Thymus (tissue), 11 donors: ENCODE measurements at regions not wholly inside any gene's neighbourhood (a gene's known extent, or its start where the extent isn't known, plus 50 kb on each side); places are given as distances from the start of the nearest gene placed in this dataset.
"Not testable (repeated sequence)": the region's sequence is repeated elsewhere in the genome, so short reads cannot be mapped to it uniquely, and the experiment has no call there.

Source experiments
- DNase-seq, 9 donors: peaks; one replicate each; pipeline ENCODE4 v3.0.0-alpha.2; 2013; ENCODE audit warnings: low spot score in 9 of 9, low read depth in 6 of 9, missing footprints in 1 of 9
- H3K27ac ChIP-seq, 2 donors: one replicate each; pipeline ENCODE4 v1.5.1; 2013; ENCODE audit warnings: control low read depth in 1 of 2, low read depth in 1 of 2, low read length in 1 of 2, mild to moderate bottlenecking in 1 of 2, moderate library complexity in 1 of 2
- H3K27me3 ChIP-seq, 2 donors: one replicate each; pipeline ENCODE4 v1.5.1; 2013; ENCODE audit warnings: low read length in 1 of 2; ENCODE audit not compliant: control insufficient read depth in 2 of 2, insufficient read depth in 1 of 2
- H3K36me3 ChIP-seq, 2 donors: one replicate each; pipeline ENCODE4 v1.5.1; 2013; ENCODE audit warnings: low read length in 1 of 2, mild to moderate bottlenecking in 1 of 2, moderate library complexity in 1 of 2; ENCODE audit not compliant: control insufficient read depth in 2 of 2, insufficient read depth in 2 of 2
- H3K4me1 ChIP-seq, 2 donors: one replicate each; pipeline ENCODE4 v1.5.1; 2013; ENCODE audit warnings: low read length in 2 of 2; ENCODE audit not compliant: control insufficient read depth in 2 of 2, insufficient read depth in 2 of 2
- H3K4me3 ChIP-seq, 2 donors: one replicate each; pipeline ENCODE4 v1.5.1; 2013; ENCODE audit warnings: low read length in 2 of 2, control low read depth in 1 of 2, mild to moderate bottlenecking in 1 of 2
- H3K9me3 ChIP-seq, 2 donors: one replicate each; pipeline ENCODE4 v1.5.1; 2013; ENCODE audit warnings: low read length in 1 of 2, mild to moderate bottlenecking in 1 of 2; ENCODE audit not compliant: control insufficient read depth in 2 of 2, insufficient read depth in 1 of 2
- WGBS: extraction: QIAGEN DNeasy Blood & Tissue Kit; methylation state at CpG from one replicate; pipeline ENCODE4 v1.1.7; 2013; 5-methylcytosine and 5-hydroxymethylcytosine counted together
- donor health status: healthy.

DNA sequence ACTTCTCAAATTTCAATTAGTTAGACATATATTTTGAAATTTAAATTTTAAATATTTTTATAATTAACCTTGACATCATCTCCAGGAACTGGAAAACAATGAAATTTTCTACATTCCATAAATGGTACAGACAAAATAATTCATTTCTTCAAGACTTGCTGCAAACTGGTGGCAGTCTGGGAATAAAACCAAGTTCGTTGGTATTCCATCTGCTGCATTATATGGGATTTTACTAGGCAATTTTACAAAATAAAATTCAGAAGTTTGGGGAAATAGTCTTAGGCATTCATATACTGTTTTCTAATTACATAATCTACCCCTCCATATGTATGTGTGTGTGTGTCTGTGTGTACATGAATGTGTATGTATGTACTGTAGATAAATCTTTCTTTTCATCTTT, 984.6 kb upstream of the KCND2 start:
- H3K4me3 ChIP-seq, result no peak overlapping the region
- no peaks in the 10 kb centered on the region for H3K27me3 ChIP-seq
- no peak for DNase-seq
- H3K4me1 ChIP-seq, result no peaks in the 10 kb centered on the region
- H3K9me3 ChIP-seq, result no peaks in the 10 kb centered on the region
- H3K27ac ChIP-seq, result no peak overlapping the region
- WGBS, result 77% methylated on average over 1 of the region's 1 CpG
- H3K36me3 ChIP-seq, result no peaks in the 10 kb centered on the region

DNA sequence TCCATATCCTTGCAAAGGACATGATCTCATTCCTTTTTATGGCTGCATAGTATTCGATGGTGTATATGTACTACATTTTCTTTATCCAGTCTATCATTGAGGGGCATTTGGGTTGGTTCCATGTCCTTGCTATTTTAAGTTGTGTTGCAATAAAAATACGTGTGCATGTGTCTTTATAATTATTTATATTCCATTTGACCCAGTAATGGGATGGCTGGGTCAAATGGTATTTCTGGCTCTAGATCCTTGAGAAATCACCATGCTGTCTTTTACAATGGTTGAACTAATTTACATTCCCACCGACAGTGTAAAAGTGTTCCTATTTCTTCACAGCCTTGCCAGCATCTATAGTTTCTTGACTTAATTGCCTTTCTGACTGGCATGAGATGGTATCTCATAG, 972.6 kb upstream of the KCND2 start:
- not testable (repeated sequence) for DNase-seq, H3K36me3 ChIP-seq, H3K27ac ChIP-seq, H3K9me3 ChIP-seq, H3K4me3 ChIP-seq, H3K4me1 ChIP-seq, H3K27me3 ChIP-seq
- 77% methylated on average over 3 of the region's 3 CpGs for WGBS

DNA sequence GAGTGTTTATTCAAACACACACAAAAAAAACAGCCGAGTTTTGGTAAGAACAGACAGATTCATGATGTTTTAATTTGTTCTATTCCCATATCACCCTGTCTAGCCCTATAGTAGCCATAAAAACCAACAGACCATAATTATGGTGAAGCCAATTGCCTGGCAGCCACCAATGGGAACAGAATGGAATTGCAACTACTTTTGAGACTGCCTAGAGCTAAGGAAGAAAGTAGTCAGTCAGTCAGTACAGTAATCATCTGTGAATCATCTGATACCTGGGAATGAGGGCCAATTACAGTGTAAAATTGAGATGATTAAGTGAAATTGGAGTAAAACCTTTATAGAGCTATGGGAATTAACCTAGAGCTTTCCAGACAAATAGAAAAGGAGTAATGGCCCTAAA, 952.7 kb upstream of the KCND2 start:
- no peak for DNase-seq

GRCh38 chr7:119329715-119330114, 943.3 kb upstream of the KCND2 start:
- Histone ChIP-seq H3K4me3 (no peak overlapping the region), H3K27ac (no peak overlapping the region), H3K27me3 (no peaks in the 10 kb centered on the region), H3K9me3 (no peaks in the 10 kb centered on the region), H3K36me3 (no peaks in the 10 kb centered on the region), H3K4me1 (no peaks in the 10 kb centered on the region)
- no peak for DNase-seq
- WGBS, result 90% methylated on average over 5 of the region's 5 CpGs

More for the DNA sequence above, 952.7 kb upstream of the KCND2 start:
- Histone ChIP-seq H3K36me3 (no peaks in the 10 kb centered on the region), H3K4me1 (no peaks in the 10 kb centered on the region), H3K4me3 (no peak overlapping the region), H3K27me3 (no peaks in the 10 kb centered on the region), H3K27ac (no peak overlapping the region), H3K9me3 (no peaks in the 10 kb centered on the region)
- WGBS, result 63% methylated on average over 1 of the region's 1 CpG

DNA sequence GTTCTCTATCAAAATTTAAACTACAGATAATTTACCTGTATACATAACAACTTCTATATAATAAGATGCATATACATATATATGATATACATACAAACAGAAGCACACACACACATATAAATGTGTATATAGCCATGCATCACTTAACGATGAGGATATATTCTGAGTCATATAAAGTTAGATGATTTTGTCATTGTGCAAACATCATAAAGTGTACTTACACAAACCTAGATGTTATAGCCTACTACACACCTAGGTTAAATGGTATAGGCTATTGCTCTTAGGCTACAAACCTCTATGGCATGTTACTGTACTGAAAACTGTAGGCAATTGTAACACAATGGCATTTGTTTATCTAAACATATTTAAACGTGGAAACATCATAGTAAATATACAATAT, 937.6 kb upstream of the KCND2 start:
- 69% methylated on average over 2 of the region's 2 CpGs for WGBS
- H3K27ac ChIP-seq, result no peak overlapping the region
- H3K36me3 ChIP-seq, result no peaks in the 10 kb centered on the region
- H3K9me3 ChIP-seq, result no peaks in the 10 kb centered on the region
- no peak for DNase-seq
- no peak overlapping the region for H3K4me3 ChIP-seq
- no peaks in the 10 kb centered on the region for H3K4me1 ChIP-seq
- H3K27me3 ChIP-seq, result no peaks in the 10 kb centered on the region

DNA sequence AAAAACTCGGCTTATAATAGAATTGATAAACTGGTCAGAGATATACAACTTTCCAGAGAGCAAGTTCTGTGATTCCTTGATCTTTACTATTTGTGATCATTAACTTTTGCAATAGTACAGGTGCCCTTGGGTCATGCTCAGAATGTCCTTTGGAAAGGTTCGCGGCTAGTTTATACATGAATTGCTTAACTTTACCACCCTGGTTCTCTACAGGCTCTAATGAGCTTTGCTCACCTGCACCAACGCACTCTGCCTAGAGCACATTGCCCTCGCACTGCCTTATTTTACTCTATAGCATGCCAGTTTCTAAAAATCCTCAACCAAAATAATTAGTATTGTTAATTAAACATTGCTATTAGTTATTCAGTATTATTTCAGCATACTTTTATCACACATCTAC, 931.2 kb upstream of the KCND2 start:
- WGBS, result 95% methylated on average over 5 of the region's 5 CpGs
- DNase-seq, result no peak
- no peak overlapping the region for H3K27ac ChIP-seq
- no peaks in the 10 kb centered on the region for H3K36me3 ChIP-seq
- H3K4me1 ChIP-seq, result no peaks in the 10 kb centered on the region
- H3K27me3 ChIP-seq, result no peaks in the 10 kb centered on the region
- H3K4me3 ChIP-seq, result no peak overlapping the region
- H3K9me3 ChIP-seq, result no peaks in the 10 kb centered on the region

- H3K4me1 ChIP-seq, result no peaks in the 10 kb centered on the region
- no peaks in the 10 kb centered on the region for H3K27me3 ChIP-seq
- WGBS, result 44% methylated on average over 1 of the region's 1 CpG
- no peak for DNase-seq
- H3K9me3 ChIP-seq, result no peaks in the 10 kb centered on the region
- no peak overlapping the region for H3K4me3 ChIP-seq
- no peak overlapping the region for H3K27ac ChIP-seq
- no peaks in the 10 kb centered on the region for H3K36me3 ChIP-seq
Observed at GRCh38 chr7:119343289-119343688, 929.7 kb upstream of the KCND2 start.

GRCh38 chr7:119344466-119344865, 928.5 kb upstream of the KCND2 start:
- no peak overlapping the region for H3K4me3 ChIP-seq
- no peaks in the 10 kb centered on the region for H3K4me1 ChIP-seq
- H3K36me3 ChIP-seq, result no peaks in the 10 kb centered on the region
- 66% methylated on average over 2 of the region's 2 CpGs for WGBS
- no peaks in the 10 kb centered on the region for H3K9me3 ChIP-seq
- DNase-seq, result no peak
- no peaks in the 10 kb centered on the region for H3K27me3 ChIP-seq
- H3K27ac ChIP-seq, result no peak overlapping the region

GRCh38 chr7:119348491-119348890, 924.5 kb upstream of the KCND2 start:
- Histone ChIP-seq H3K27me3 (no peaks in the 10 kb centered on the region), H3K4me1 (no peaks in the 10 kb centered on the region), H3K36me3 (no peaks in the 10 kb centered on the region), H3K27ac (no peak overlapping the region), H3K4me3 (no peak overlapping the region), H3K9me3 (peaks cover 0 to 8% of the 10 kb centered on the region in 2 donors)
- DNase-seq, result no peak

DNA sequence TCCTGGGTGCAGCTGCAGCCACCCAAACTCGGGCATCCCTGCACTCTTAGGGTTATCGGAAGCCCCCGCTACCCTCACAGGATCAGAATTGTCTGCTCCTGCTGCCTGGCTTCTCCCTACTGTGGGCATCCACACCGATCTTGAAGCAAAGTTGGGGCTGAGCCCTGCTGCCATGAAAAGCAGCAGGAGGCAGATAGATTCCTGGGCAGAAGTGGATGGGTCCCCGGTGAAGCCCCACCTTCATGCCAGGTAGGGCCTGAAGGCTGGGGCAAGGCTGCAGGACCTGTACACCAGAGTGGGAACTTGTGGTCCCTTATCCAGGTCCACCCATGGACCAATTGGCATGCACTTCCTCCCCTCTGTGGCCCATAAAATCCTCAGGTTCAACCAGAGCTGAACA, 922.6 kb upstream of the KCND2 start:
- H3K36me3 ChIP-seq, result no peaks in the 10 kb centered on the region
- H3K4me1 ChIP-seq, result no peaks in the 10 kb centered on the region
- no peak for DNase-seq
- H3K27ac ChIP-seq, result no peak overlapping the region
- 92% methylated on average over 5 of the region's 5 CpGs for WGBS
- peaks cover 0 to 8% of the 10 kb centered on the region in 2 donors for H3K9me3 ChIP-seq
- no peak overlapping the region for H3K4me3 ChIP-seq
- H3K27me3 ChIP-seq, result no peaks in the 10 kb centered on the region
